GM10248 (cell line): ENCODE measurements at regions not wholly inside any gene's neighbourhood (a gene's known extent, or its start where the extent isn't known, plus 50 kb on each side); places are given as distances from the start of the nearest gene placed in this dataset.

Experiments
- CTCF ChIA-PET: fragments of 300-600 bp; sonication (Branson Sonifier 250); formaldehyde crosslinking; extraction: SDS; loops from one replicate; lab custom pipeline; 2021; ENCODE audit warnings: antibody characterized with exemption; lab: Yijun Ruan, JAX
- POLR2A ChIA-PET: fragments of 350-650 bp; sonication (Branson Sonifier 250); formaldehyde crosslinking; extraction: SDS; loops from one replicate; lab custom pipeline; 2020; ENCODE audit warnings: antibody characterized with exemption; lab: Yijun Ruan, JAX
- DNase-seq: peaks from one replicate; pipeline ENCODE4 v3.0.0; 2012; ENCODE audit errors: extremely low spot score
- CTCF ChIP-seq: IDR thresholded peaks from 2 replicates; pipeline ENCODE4 v1.5.1; 2012; ENCODE audit warnings: mild to moderate bottlenecking, low read depth; ENCODE audit errors: extremely low read depth, missing control alignments, control extremely low read depth

GRCh38 chr11:76729214-76729613, 53.9 kb upstream of the TSKU start:
- DNase-seq, result no peak
- CTCF ChIA-PET, result interaction anchor here (1.0 kb wide), 1 partner anchor 69 kb away, joined by 3 read pairs; no protein-coding TSS in a partner anchor
- TF ChIP-seq CTCF, result no peak
- POLR2A ChIA-PET, result no interaction called here

GRCh38 chr11:76730887-76731565, 52.1 kb upstream of the TSKU start:
- ChIA-PET CTCF (interaction anchor here (1.2 to 7.5 kb wide), 6 partner anchors 8 to 360 kb away, joined by 3 to 66 read pairs (median 6); no protein-coding TSS in a partner anchor), POLR2A (no interaction called here)
- TF ChIP-seq CTCF, result no peak
- DNase-seq, result no peak

- CTCF ChIA-PET, result interaction anchor here (2.3 to 7.5 kb wide), 6 partner anchors 10 to 359 kb away, joined by 6 to 66 read pairs (median 29); no protein-coding TSS in a partner anchor
- DNase-seq, result no peak
- POLR2A ChIA-PET, result no interaction called here
- TF ChIP-seq CTCF, result no peak
These were observed 50.5 kb upstream of the TSKU start for GRCh38 chr11:76732643-76733042.
